DND-41 (cell line): ENCODE measurements at regions not wholly inside any gene's neighbourhood (a gene's known extent, or its start where the extent isn't known, plus 50 kb on each side); places are given as distances from the start of the nearest gene placed in this dataset.
A peak's percentile ranks its signal among the peaks of the same experiment; 100 is the strongest.

Experiments
- CTCF ChIP-seq: IDR thresholded peaks from 2 replicates; pipeline ENCODE4 v1.5.1; 2012; ENCODE audit warnings: borderline replicate concordance, low read length, moderate library complexity, mild to moderate bottlenecking; ENCODE audit not compliant: poor library complexity, severe bottlenecking; ENCODE audit errors: extremely low read depth
- EZH2 ChIP-seq: IDR thresholded peaks from 3 replicates; pipeline ENCODE4 v1.6.1; 2012; ENCODE audit warnings: borderline replicate concordance, low read depth, mild to moderate bottlenecking, moderate library complexity, low read length, inconsistent platforms; ENCODE audit not compliant: severe bottlenecking

DNA sequence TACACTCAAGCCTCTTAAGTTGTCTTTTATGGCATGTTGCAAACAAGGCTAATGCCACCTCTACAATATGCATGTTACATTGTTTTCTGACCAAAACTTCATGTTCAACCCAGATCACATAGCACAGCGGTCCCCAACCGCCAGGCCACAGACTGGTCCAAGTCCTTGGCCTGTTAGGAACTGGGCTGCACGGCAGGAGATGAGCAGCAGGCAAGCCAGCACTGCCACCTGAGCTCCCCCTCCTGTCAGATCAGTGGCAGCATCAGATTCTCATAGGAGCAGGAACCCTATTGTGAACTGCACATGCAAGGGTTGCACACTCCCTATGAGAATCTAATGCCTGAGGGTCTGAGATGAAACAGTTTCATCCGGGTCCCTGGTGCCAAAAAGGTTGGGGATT, 324.8 kb upstream of the CHAC2 start:
- TF ChIP-seq CTCF (peak; percentile 21), EZH2 (no peak)
